ENCODE measurements at regions not wholly inside any gene's neighbourhood (a gene's known extent, or its start where the extent isn't known, plus 50 kb on each side); places are given as distances from the start of the nearest gene placed in this dataset.
A peak's percentile ranks its signal among the peaks of the same experiment; 100 is the strongest.

DNA sequence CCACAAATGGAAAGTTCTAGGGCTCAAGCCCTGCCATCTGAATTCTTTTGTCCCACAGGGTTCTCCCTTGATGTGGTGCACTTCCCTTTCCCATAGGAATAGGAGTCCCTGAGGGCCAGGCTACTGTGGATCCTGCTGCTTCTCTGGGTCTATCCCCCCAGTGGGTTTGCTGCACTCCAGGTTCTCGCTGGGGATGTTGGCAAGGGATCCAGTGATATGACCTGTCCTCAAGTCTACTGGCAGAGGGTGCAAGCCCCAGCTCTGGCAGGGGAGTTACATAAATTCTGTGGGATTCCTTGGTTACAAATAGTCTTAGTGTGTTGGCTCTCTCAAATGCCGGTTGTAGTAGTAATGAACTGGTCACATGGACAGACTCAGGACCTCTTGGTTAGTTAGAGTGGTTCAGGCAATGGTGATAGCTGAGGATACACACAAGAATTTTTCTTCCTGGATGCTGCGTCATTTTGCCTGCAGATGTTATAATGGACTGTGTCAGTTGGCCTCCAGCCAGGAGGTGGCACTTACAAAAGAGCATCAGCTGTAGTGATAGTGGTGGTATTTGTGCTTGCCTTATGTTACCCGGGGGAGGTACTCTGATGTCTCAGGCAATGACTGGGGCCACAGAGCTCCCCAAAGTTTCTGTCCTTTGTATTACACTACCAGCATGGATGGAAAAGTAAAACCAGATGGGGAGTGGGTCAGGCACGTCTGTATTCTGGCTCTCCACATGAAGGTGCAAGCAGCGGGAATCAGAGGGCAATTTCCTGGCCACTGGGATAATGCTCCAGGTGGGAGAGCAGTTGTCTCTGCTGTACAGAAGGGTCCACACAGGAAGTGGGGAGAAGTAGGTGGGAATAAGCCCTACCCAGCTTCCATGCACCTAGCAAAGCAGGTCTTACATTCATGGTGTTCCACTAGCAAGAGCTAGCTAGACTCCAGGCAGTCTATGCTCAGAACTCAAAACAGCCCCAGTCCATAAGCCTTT lies 267.9 kb downstream of the SOX11 start:
- H3K27ac ChIP-seq, result no peak overlapping the region
- TF ChIP-seq ZFX (IDR thresholded peaks at IDR 0.05) (no peak), CTCF (conservative IDR thresholded peaks at IDR 0.05) (no peak)

GRCh38 chr2:5967506-5967905 lies 275.3 kb downstream of the SOX11 start:
- no peak overlapping the region for H3K27ac ChIP-seq
- TF ChIP-seq ZFX (IDR thresholded peaks at IDR 0.05), result no peak
- no peak for TF ChIP-seq CTCF (conservative IDR thresholded peaks at IDR 0.05)

DNA sequence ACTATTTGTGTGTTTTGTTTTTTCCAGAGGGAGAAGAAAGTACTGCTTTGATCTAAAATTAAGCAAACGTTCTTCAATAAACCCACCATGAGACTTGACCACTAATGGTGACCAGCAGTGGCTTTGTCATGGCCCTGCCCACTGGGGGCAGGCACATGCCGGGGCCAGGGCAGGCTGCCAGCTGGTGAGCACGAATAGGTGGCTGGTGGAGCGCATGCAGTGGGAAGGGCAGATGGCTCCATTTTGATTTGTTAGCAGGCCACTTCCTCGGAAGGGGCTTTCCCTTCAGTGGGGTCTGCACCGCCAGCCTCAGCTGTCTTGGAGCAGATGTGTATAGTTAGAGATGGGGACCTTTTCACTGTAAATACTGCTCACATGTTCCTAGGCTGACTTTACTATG lies 277.1 kb downstream of the SOX11 start:
- no peak overlapping the region for H3K27ac ChIP-seq
- TF ChIP-seq ZFX (IDR thresholded peaks at IDR 0.05) (no peak), CTCF (conservative IDR thresholded peaks at IDR 0.05) (no peak)

- H3K27ac ChIP-seq, result no peak overlapping the region
- TF ChIP-seq ZFX (IDR thresholded peaks at IDR 0.05) (no peak), CTCF (conservative IDR thresholded peaks at IDR 0.05) (no peak)
These were observed 278.2 kb downstream of the SOX11 start for GRCh38 chr2:5970347-5970746.

GRCh38 chr2:5974477-5974876 lies 282.3 kb downstream of the SOX11 start:
- TF ChIP-seq ZFX (IDR thresholded peaks at IDR 0.05), result no peak
- no peak for TF ChIP-seq CTCF (conservative IDR thresholded peaks at IDR 0.05)

DNA sequence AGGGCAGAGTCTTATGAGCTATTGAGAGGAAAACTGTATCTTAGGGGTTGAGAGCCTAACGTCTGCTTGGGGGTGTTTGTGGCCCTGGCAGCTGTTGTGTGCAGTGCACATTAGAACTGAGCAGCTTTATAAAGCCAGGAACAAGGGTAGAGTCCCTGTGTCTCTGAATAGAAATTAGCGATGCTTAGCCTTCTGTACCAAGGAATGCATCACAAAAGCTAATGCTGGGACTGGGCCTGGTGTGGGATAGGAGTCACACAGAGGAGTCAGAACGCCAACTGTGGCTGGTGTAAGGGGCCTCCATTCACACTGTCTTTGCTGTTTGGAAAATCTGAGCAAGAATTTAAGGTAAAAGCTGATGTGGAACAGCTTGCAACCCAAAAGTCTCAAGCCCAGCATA lies 283.2 kb downstream of the SOX11 start:
- H3K27ac ChIP-seq, result peak overlapping the region; percentile 51; the same call in 1 of the 2 replicates
- no peak for TF ChIP-seq ZFX (IDR thresholded peaks at IDR 0.05)
- no peak for TF ChIP-seq CTCF (conservative IDR thresholded peaks at IDR 0.05)

More at GRCh38 chr2:5974477-5974876, 282.3 kb downstream of the SOX11 start:
- peak overlapping the region; percentile 51 for H3K27ac ChIP-seq

GRCh38 chr2:5976531-5977065 lies 284.4 kb downstream of the SOX11 start:
- TF ChIP-seq ZFX (IDR thresholded peaks at IDR 0.05) (no peak), CTCF (conservative IDR thresholded peaks at IDR 0.05) (no peak)
- no peak overlapping the region for H3K27ac ChIP-seq
